GM12864 (cell line): ENCODE measurements at regions not wholly inside any gene's neighbourhood (a gene's known extent, or its start where the extent isn't known, plus 50 kb on each side); places are given as distances from the start of the nearest gene placed in this dataset.

Experiments
- DNase-seq: peaks from one replicate; pipeline ENCODE4 v3.0.0-alpha.2; 2011; ENCODE audit warnings: low read depth
- H3K4me3 ChIP-seq: 2 replicates; pipeline ENCODE4 v1.5.1; 2011; ENCODE audit warnings: mild to moderate bottlenecking, low read depth, low read length, control low read depth
- CTCF ChIP-seq: IDR thresholded peaks from 2 replicates; pipeline ENCODE4 v1.5.1; 2011; ENCODE audit warnings: low read depth, mild to moderate bottlenecking, moderate library complexity, low read length, control low read depth, inconsistent platforms; ENCODE audit errors: missing control alignments

DNA sequence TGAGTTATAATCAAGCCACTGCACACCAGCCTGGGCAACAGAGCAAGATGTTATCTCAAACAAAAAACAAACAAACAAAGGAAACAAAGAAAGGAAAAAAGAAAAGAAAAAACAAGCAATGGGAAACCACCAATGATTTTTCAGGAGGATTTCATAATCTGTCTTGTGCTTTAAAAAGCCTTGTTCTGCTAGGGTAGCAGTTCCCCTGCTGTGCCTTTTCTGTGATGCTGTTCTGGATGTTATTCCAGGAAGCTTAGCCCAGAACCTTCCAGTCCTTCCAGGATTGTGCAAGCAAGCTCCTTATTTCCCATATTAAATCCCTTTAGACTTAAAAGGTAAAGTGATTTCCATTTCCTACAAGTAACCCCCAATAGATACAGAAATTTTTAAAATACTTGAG, 171.1 kb downstream of the ABCC12 start:
- no peak for DNase-seq

DNA sequence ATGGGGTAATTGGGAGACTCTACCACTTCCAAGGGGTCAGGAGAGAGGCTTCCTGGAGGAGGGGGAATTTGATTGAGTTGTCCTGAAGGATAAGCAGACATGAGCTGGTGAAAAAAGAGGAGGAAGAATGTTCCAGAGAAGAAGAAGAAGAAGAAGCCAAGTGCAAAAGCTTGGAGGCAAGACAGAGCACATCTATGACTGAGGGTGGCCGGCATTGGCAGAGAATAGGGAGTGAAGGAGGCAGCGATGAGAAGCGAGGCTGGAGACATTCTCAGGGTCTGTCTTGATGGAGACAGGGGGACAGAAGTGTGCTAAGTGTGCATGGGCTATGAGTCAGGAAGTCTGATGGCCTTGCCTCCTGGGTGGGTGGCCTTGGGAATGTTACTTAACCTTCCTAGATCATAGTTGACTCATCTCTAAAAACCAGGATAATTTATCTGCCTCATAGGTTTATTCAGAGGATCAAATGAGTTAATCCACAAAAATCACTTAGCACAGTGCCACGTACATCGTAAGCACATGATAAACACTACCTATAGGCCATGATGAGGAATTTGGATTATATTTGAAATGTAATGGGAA, 171.7 kb downstream of the ABCC12 start:
- TF ChIP-seq CTCF: no peak
- DNase-seq: no peak
- no peak overlapping the region for H3K4me3 ChIP-seq

More for the DNA sequence above, 171.1 kb downstream of the ABCC12 start:
- TF ChIP-seq CTCF: no peak
- H3K4me3 ChIP-seq: no peak overlapping the region

DNA sequence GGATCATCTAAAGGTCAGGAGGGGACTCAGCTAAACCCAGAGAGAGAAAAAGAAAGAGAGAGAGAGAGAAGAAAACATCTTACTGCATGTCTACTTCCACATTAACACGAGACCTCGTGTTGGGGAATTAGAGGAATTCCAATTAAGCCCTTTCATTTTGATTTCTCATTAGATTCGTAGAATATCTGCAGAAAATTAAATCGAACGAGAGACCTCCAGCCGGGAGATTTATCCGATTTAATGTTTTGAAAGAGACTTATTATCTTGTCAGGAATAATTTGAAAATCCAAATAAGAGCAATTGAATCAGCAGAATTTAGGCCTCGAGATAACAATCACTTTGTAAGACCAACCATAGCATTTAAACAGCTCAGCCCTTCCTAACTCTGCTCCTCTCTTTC, 175.6 kb downstream of the ABCC12 start:
- TF ChIP-seq CTCF: no peak
- DNase-seq: no peak
- no peak overlapping the region for H3K4me3 ChIP-seq

- no peak for TF ChIP-seq CTCF
- no peak overlapping the region for H3K4me3 ChIP-seq
- no peak for DNase-seq
These were observed 176.1 kb downstream of the ABCC12 start for GRCh38 chr16:47979616-47980182.

DNA sequence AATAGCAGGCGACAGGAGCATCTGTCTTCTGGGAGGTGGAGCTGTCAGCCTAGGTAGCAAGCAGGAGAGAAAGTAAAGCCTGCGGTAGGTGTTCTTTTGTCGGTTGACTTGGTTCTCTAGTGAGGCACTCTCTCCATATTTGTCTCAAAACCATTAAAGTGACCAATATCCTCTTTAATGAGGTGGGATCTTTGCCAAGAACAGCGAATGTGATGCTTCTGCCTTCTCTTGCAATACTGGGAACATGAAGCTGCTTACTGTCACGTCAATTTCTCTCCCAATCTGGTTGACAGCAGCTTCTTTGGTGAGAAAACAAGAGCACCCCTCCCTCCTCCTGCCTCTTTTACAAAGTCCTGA, 176.7 kb downstream of the ABCC12 start:
- H3K4me3 ChIP-seq: no peak overlapping the region
- DNase-seq: no peak
- TF ChIP-seq CTCF: no peak

- H3K4me3 ChIP-seq: no peak overlapping the region
- DNase-seq: no peak
These were observed 177.2 kb downstream of the ABCC12 start for GRCh38 chr16:47978491-47979163.

More at GRCh38 chr16:47978491-47979163, 177.2 kb downstream of the ABCC12 start:
- no peak for TF ChIP-seq CTCF
